Heart right ventricle (tissue), 16 donors: ENCODE measurements at regions not wholly inside any gene's neighbourhood (a gene's known extent, or its start where the extent isn't known, plus 50 kb on each side); places are given as distances from the start of the nearest gene placed in this dataset.
"Not testable (repeated sequence)": the region's sequence is repeated elsewhere in the genome, so short reads cannot be mapped to it uniquely, and the experiment has no call there.

Experiments
- ATAC-seq, 8 donors: fragments of 200-7000 bp; cut with Tn5 transposase; one replicate each; pipeline ENCODE4 v1.9.1; 2020; ENCODE audit warnings: mild to moderate bottlenecking in 8 of 8, moderate library complexity in 8 of 8, moderate number of reproducible peaks in 1 of 8
- DNase-seq, 2 donors: peaks; one replicate each; pipeline ENCODE4 v3.0.0-alpha.2; 2020
- H3K27ac ChIP-seq, 10 donors: fragments of 200-600 bp; sonication (generic) in 2 of 10; one replicate each; pipeline versions ENCODE4 v1.5.0 to v1.8.0; 2020 to 2022; ENCODE audit warnings: mild to moderate bottlenecking in 3 of 10
- H3K27me3 ChIP-seq, 7 donors: fragments of 200-600 bp; one replicate each; pipeline ENCODE4 v1.8.0; 2021 to 2022; ENCODE audit warnings: mild to moderate bottlenecking in 2 of 7
- H3K36me3 ChIP-seq, 9 donors: fragments of 200-600 bp; sonication (generic) in 1 of 9; one replicate each; pipeline versions ENCODE4 v1.5.0 to v1.8.0; 2020 to 2022; ENCODE audit warnings: mild to moderate bottlenecking in 2 of 9
- H3K4me1 ChIP-seq, 9 donors: fragments of 200-600 bp; sonication (generic) in 1 of 9; one replicate each; pipeline versions ENCODE4 v1.5.0 to v1.8.0; 2020 to 2022; ENCODE audit warnings: mild to moderate bottlenecking in 4 of 9
- H3K4me3 ChIP-seq, 10 donors: fragments of 200-600 bp; sonication (generic) in 2 of 10; one replicate each; pipeline versions ENCODE4 v1.5.0 to v1.8.0; 2020 to 2022; ENCODE audit warnings: mild to moderate bottlenecking in 7 of 10, moderate library complexity in 2 of 10
- H3K9me3 ChIP-seq, 11 donors: fragments of 200-600 bp in 10 of 11; sonication (generic) in 2 of 11; one replicate each; pipeline versions ENCODE4 v1.5.0 to v1.8.0; 2013 to 2022; ENCODE audit warnings: mild to moderate bottlenecking in 2 of 11, control low read depth in 1 of 11, moderate library complexity in 1 of 11
- WGBS, 2 donors: extraction: QIAGEN DNeasy Blood & Tissue Kit; methylation state at CpG; one replicate each; pipeline ENCODE4 v1.1.7; 2013; ENCODE audit warnings: inconsistent platforms in 1 of 2; 5-methylcytosine and 5-hydroxymethylcytosine counted together
- intact Hi-C, 10 donors: fragments of 100-400 bp; cut with DNase I; formaldehyde crosslinking; loops; one replicate each; pipeline versions ENCODE4 v1.11.1 to v1.14.2; 2022
- TF ChIP-seq, protein P1 (sequence below), 9 donors: fragments of 200-600 bp; sonication (generic) in 2 of 9; IDR thresholded peaks; one replicate each; pipeline versions ENCODE4 v1.5.0 to v1.8.0; 2021 to 2022; ENCODE audit warnings: antibody characterized with exemption in 9 of 9, mild to moderate bottlenecking in 5 of 9, moderate library complexity in 1 of 9
- donor health status: Arrhythmogenic right ventricular cardiomyopathy.
- donor health status: ischemic (EF 13 %, LVEDD 7.1; RV severe dilation, severe dysfunction).
- donor health status: healthy with polysubstance abuse.
- donor health status: DM: no; HTN: yes; CAD: no.
- donor health status: DM: no; HTN: no; CAD: no.
- donor health status: ischemic (EF 25% LVEDD 6.9; RV normal size, moderate dysfunction).
- donor health status: ischemic (EF 25% LVEDD 5.7; RV mildly dilated, moderate dysfunction).
- donor health status: healthy.
- donor health status: DM: yes; HTN: yes; CAD: no.
- donor health status: Ischemic cardiomyopathy.
- donor health status: ischemic (EF 35%, LVEDD 5.7; RV mildly dilated, moderate dysfunction).
- donor health status: nonischemic (EF 11% LVEDD 7.7; RV severe dilation, severe dysfunction).
- donor health status: DM: yes; HTN: yes; CAD: no.
- donor health status: PGD.
- donor health status: ischemic (EF 29% LVEDD 5.4; RV normal size, mild dysfunction).
- donor health status: nonischemic (EF 23%, LVEDD 6.1; RV moderate dilation, normal function).

- no peak for DNase-seq
- 71 to 84% methylated on average over 3 of the region's 3 CpGs for WGBS, 2 donors
- ATAC-seq, result no peak
- intact Hi-C loops, result no loop called here
- H3K4me3 ChIP-seq, result no peak overlapping the region
- H3K27ac ChIP-seq, result no peak overlapping the region
- peaks cover 0 to 3% (median 0%) of the 10 kb centered on the region in 11 donors for H3K9me3 ChIP-seq
- no peaks in the 10 kb centered on the region for H3K27me3 ChIP-seq
- no peaks in the 10 kb centered on the region for H3K36me3 ChIP-seq
- H3K4me1 ChIP-seq, result no peaks in the 10 kb centered on the region
- TF ChIP-seq, protein P1, sequence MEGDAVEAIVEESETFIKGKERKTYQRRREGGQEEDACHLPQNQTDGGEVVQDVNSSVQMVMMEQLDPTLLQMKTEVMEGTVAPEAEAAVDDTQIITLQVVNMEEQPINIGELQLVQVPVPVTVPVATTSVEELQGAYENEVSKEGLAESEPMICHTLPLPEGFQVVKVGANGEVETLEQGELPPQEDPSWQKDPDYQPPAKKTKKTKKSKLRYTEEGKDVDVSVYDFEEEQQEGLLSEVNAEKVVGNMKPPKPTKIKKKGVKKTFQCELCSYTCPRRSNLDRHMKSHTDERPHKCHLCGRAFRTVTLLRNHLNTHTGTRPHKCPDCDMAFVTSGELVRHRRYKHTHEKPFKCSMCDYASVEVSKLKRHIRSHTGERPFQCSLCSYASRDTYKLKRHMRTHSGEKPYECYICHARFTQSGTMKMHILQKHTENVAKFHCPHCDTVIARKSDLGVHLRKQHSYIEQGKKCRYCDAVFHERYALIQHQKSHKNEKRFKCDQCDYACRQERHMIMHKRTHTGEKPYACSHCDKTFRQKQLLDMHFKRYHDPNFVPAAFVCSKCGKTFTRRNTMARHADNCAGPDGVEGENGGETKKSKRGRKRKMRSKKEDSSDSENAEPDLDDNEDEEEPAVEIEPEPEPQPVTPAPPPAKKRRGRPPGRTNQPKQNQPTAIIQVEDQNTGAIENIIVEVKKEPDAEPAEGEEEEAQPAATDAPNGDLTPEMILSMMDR (IDR thresholded peaks at IDR 0.05), result no peak
Measured at GRCh38 chr4:108416831-108417230, 203.5 kb upstream of the RPL34 start.

GRCh38 chr4:108415389-108415788 lies 205.0 kb upstream of the RPL34 start:
- WGBS, 2 donors, result 96 to 100% methylated on average over 7 of the region's 7 CpGs
- no peak overlapping the region for H3K4me3 ChIP-seq
- no peaks in the 10 kb centered on the region for H3K36me3 ChIP-seq
- TF ChIP-seq, protein P1 (IDR thresholded peaks at IDR 0.05), result no peak
- H3K27me3 ChIP-seq, result no peaks in the 10 kb centered on the region
- H3K4me1 ChIP-seq, result no peaks in the 10 kb centered on the region
- intact Hi-C loops, result no loop called here
- DNase-seq (no peak), ATAC-seq (no peak)
- peaks cover 0 to 3% (median 0%) of the 10 kb centered on the region in 11 donors for H3K9me3 ChIP-seq
- H3K27ac ChIP-seq, result no peak overlapping the region

DNA sequence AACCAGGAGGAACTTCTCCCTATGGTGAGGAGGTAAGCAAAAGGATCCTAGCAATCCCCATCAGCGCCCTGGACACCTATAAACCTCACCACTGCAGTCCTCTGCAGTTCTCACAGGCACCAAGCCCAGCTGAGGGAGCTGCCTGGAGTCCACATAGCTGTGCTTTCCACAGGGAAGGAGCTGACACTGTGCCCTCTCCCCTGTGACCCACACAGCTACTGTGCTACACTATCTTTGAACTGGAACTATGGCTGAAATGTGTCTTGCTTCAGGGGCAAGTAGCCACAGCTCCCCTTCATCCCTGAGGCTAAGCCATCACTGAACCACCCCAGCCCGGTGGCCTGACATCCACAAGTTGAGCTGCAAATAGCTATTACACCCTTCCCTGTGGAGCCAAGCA lies 208.5 kb upstream of the RPL34 start:
- 78 to 93% methylated on average over 2 of the region's 2 CpGs for whole genome bisulfite sequencing, 2 donors

GRCh38 chr4:108409691-108410090 lies 210.7 kb upstream of the RPL34 start:
- intact Hi-C loops, ATAC-seq, H3K4me3 ChIP-seq, H3K27ac ChIP-seq, DNase-seq, H3K4me1 ChIP-seq, H3K36me3 ChIP-seq, H3K27me3 ChIP-seq: not testable (repeated sequence)
- H3K9me3 ChIP-seq, result peaks cover 0 to 13% (median 0%) of the 10 kb centered on the region in 11 donors
- 95% methylated on average over 9 to 11 of the region's 36 CpGs for WGBS, 2 donors

More for the DNA sequence above, 208.5 kb upstream of the RPL34 start:
- no peaks in the 10 kb centered on the region for H3K27me3 ChIP-seq
- intact Hi-C loops, result no loop called here
- no peak overlapping the region for H3K27ac ChIP-seq
- DNase-seq (no peak), ATAC-seq (no peak)
- H3K4me3 ChIP-seq, result no peak overlapping the region
- peaks cover 0 to 3% (median 0%) of the 10 kb centered on the region in 11 donors for H3K9me3 ChIP-seq
- H3K4me1 ChIP-seq, result no peaks in the 10 kb centered on the region
- H3K36me3 ChIP-seq, result no peaks in the 10 kb centered on the region
- TF ChIP-seq, protein P1 (IDR thresholded peaks at IDR 0.05), result no peak

DNA sequence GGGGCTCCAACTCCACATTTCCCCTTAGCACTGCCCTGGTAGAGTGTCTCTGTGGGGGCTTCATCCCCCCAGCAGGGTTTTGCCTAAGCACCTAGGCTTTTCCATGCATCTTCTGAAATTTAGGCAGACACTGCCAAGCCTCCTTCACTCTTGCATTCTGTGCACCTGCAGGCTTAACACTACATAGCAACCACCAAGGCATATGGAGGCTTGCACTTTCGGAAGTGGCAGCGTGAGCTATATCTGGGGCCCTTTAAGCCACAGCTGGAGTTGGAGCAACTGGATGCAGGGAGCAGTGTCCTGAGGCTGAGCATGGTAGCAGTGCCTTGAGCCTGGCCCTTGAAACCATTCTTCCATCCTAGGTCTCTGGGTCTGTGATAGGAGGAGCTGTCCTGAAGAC lies 214.8 kb upstream of the RPL34 start:
- ATAC-seq (no peak), DNase-seq (no peak)
- Histone ChIP-seq H3K4me3 (no peak overlapping the region), H3K4me1 (no peaks in the 10 kb centered on the region), H3K9me3 (peaks cover 0 to 13% (median 0%) of the 10 kb centered on the region in 11 donors), H3K27me3 (no peaks in the 10 kb centered on the region), H3K27ac (no peak overlapping the region), H3K36me3 (no peaks in the 10 kb centered on the region)
- intact Hi-C loops, result no loop called here
- WGBS, 2 donors, result 98% methylated on average over 2 of the region's 2 CpGs
- TF ChIP-seq, protein P1 (IDR thresholded peaks at IDR 0.05), result no peak
